ENCODE measurements at regions not wholly inside any gene's neighbourhood (a gene's known extent, or its start where the extent isn't known, plus 50 kb on each side); places are given as distances from the start of the nearest gene placed in this dataset.
A peak's percentile ranks its signal among the peaks of the same experiment; 100 is the strongest.

DNA sequence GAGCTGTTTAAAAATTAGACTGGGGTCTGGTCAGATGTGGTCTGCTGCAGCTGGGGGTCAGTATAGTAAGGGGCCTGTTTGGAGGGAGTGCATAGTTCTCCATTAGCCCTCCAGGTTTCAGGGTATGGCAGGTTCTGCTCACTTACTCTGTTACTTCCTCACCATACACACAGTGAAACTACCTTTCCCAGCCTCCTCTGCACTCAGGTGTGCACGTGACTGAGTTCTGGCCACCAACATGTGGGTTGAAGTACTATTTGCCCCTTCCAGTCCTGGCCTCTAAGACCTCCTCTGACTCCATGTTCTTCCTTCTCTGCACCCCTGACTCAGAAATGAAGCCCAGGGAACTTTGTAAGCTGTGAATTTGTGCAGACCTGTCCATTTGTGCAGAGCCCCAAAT is 190.5 kb upstream of the CLINT1 start:
- CTCF ChIA-PET (ENCODE audit: unreplicated experiment), result no interaction called here
- intact Hi-C loops (cut with micrococcal nuclease; ENCODE audit: unreplicated experiment), result no loop called here

DNA sequence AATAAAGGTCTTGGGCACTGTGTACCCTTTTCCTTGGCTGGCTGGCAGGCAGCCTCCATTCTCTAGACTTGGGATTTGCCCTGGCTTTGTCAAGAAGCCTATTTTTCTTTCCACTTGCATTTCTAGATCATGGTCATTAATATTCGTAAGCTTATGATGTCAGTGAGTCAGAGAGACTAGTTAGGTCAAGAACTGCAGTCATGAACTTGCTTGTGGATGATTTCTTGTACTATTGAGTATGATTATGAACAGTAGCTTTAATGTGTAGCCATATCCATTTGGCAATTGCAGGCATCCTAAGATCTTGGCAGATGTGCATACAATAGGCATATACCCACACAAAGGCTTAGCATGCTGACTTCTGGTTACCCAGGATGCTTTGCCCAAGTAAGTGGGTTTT is 186.8 kb upstream of the CLINT1 start:
- CTCF ChIA-PET (ENCODE audit: unreplicated experiment), result no interaction called here
- no TSS peak for BruUV-seq (replicated peaks)
- Histone ChIP-seq H3K9me3 (ENCODE audit: low read length) (no peaks in the 10 kb centered on the region), H4K20me1 (ENCODE audit: insufficient read depth, low read length) (no peaks in the 10 kb centered on the region), H3K4me2 (ENCODE audit: low read length) (no peak overlapping the region), H3K79me2 (ENCODE audit: insufficient read depth, low read depth, low read length) (no peaks in the 10 kb centered on the region), H3K27ac (ENCODE audit: low read depth, low read length, poor library complexity, severe bottlenecking) (no peak overlapping the region), H3K4me3 (ENCODE audit: low read depth, low read length, poor library complexity, severe bottlenecking) (no peak overlapping the region), H2AFZ (ENCODE audit: low read length) (no peak overlapping the region; the same call in 1 of the 2 replicates), H3K9me2 (ENCODE audit: insufficient read depth, low read length) (no peaks in the 10 kb centered on the region), H3K36me3 (ENCODE audit: insufficient read depth, low read length) (no peaks in the 10 kb centered on the region), H3K4me1 (ENCODE audit: insufficient read depth, low read length, poor library complexity, severe bottlenecking) (no peaks in the 10 kb centered on the region)
- no peak for DNase-seq (ENCODE audit: low spot score)
- intact Hi-C loops (cut with micrococcal nuclease; ENCODE audit: unreplicated experiment), result no loop called here
- TF ChIP-seq, protein P1, sequence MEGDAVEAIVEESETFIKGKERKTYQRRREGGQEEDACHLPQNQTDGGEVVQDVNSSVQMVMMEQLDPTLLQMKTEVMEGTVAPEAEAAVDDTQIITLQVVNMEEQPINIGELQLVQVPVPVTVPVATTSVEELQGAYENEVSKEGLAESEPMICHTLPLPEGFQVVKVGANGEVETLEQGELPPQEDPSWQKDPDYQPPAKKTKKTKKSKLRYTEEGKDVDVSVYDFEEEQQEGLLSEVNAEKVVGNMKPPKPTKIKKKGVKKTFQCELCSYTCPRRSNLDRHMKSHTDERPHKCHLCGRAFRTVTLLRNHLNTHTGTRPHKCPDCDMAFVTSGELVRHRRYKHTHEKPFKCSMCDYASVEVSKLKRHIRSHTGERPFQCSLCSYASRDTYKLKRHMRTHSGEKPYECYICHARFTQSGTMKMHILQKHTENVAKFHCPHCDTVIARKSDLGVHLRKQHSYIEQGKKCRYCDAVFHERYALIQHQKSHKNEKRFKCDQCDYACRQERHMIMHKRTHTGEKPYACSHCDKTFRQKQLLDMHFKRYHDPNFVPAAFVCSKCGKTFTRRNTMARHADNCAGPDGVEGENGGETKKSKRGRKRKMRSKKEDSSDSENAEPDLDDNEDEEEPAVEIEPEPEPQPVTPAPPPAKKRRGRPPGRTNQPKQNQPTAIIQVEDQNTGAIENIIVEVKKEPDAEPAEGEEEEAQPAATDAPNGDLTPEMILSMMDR (conservative IDR thresholded peaks at IDR 0.05; ENCODE audit: low read length), result no peak
- no peak for TF ChIP-seq EZH2phosphoT487 (IDR thresholded peaks at IDR 0.05; ENCODE audit: borderline replicate concordance, low read depth, low read length)
- POLR2A ChIA-PET, result no interaction called here

More for the DNA sequence above, 190.5 kb upstream of the CLINT1 start:
- peak; percentile 35 for DNase-seq (ENCODE audit: low spot score)
- no peaks in the 10 kb centered on the region for H3K9me3 ChIP-seq (ENCODE audit: low read length)
- H3K4me1 ChIP-seq (ENCODE audit: insufficient read depth, low read length, poor library complexity, severe bottlenecking), result no peaks in the 10 kb centered on the region
- no peaks in the 10 kb centered on the region for H3K79me2 ChIP-seq (ENCODE audit: insufficient read depth, low read depth, low read length)
- no peak overlapping the region for H3K27ac ChIP-seq (ENCODE audit: low read depth, low read length, poor library complexity, severe bottlenecking)
- POLR2A ChIA-PET, result no interaction called here
- no peak for TF ChIP-seq EZH2phosphoT487 (IDR thresholded peaks at IDR 0.05; ENCODE audit: borderline replicate concordance, low read depth, low read length)
- TF ChIP-seq, protein P1 (conservative IDR thresholded peaks at IDR 0.05; ENCODE audit: low read length), result no peak
- no peak overlapping the region for H3K4me2 ChIP-seq (ENCODE audit: low read length)
- no peak overlapping the region for H2AFZ ChIP-seq (ENCODE audit: low read length)
- no peak overlapping the region for H3K4me3 ChIP-seq (ENCODE audit: low read depth, low read length, poor library complexity, severe bottlenecking)
- H3K36me3 ChIP-seq (ENCODE audit: insufficient read depth, low read length), result no peaks in the 10 kb centered on the region
- H3K9me2 ChIP-seq (ENCODE audit: insufficient read depth, low read length), result no peaks in the 10 kb centered on the region
- no peaks in the 10 kb centered on the region for H4K20me1 ChIP-seq (ENCODE audit: insufficient read depth, low read length)
- no TSS peak for BruUV-seq (replicated peaks)

DNA sequence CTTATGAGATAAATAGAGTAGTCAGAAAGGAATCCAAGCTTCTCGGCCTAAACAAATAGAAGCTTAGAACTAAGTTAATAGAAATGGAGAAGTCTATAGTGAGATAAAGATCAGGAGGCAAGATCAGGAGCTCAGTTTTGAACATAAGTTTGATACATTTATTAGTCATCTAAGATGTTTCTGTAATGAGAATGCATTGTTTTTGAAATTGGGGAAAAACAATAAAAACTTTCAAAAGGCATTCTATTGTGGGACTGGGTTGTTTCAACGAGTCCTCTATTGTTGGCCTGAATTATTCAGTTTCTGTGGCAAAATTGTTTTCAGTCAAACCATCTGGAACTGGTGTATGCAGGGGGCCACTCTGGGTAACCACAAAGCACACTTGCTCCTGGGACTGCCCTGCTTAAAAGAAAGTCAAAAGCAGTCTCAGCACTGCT is 181.0 kb upstream of the CLINT1 start:
- no peak overlapping the region for H2AFZ ChIP-seq (ENCODE audit: low read length)
- no peaks in the 10 kb centered on the region for H3K36me3 ChIP-seq (ENCODE audit: insufficient read depth, low read length)
- H3K9me3 ChIP-seq (ENCODE audit: low read length), result no peaks in the 10 kb centered on the region
- no peak overlapping the region for H3K4me3 ChIP-seq (ENCODE audit: low read depth, low read length, poor library complexity, severe bottlenecking)
- no peak overlapping the region for H3K4me2 ChIP-seq (ENCODE audit: low read length)
- no peak overlapping the region for H3K27ac ChIP-seq (ENCODE audit: low read depth, low read length, poor library complexity, severe bottlenecking)
- intact Hi-C loops (cut with micrococcal nuclease; ENCODE audit: unreplicated experiment), result no loop called here
- BruUV-seq (replicated peaks), result no TSS peak
- no peaks in the 10 kb centered on the region for H3K9me2 ChIP-seq (ENCODE audit: insufficient read depth, low read length)
- ChIA-PET POLR2A (interaction anchor here (0.7 kb wide), 2 partner anchors 768 to 1440 kb away, joined by 3 read pairs; no protein-coding TSS in a partner anchor), CTCF (ENCODE audit: unreplicated experiment) (no interaction called here)
- H3K4me1 ChIP-seq (ENCODE audit: insufficient read depth, low read length, poor library complexity, severe bottlenecking), result no peaks in the 10 kb centered on the region
- H4K20me1 ChIP-seq (ENCODE audit: insufficient read depth, low read length), result no peaks in the 10 kb centered on the region
- H3K79me2 ChIP-seq (ENCODE audit: insufficient read depth, low read depth, low read length), result no peaks in the 10 kb centered on the region
- no peak for DNase-seq (ENCODE audit: low spot score)
- TF ChIP-seq EZH2phosphoT487 (IDR thresholded peaks at IDR 0.05; ENCODE audit: borderline replicate concordance, low read depth, low read length), result no peak
- TF ChIP-seq, protein P1 (conservative IDR thresholded peaks at IDR 0.05; ENCODE audit: low read length), result no peak
